Spleen (tissue), 11 donors: ENCODE measurements at regions not wholly inside any gene's neighbourhood (a gene's known extent, or its start where the extent isn't known, plus 50 kb on each side); places are given as distances from the start of the nearest gene placed in this dataset.

Source experiments
- DNase-seq: peaks from one replicate; pipeline ENCODE4 v3.0.0-alpha.2; 2020
- H3K27ac ChIP-seq, 8 donors: fragments of 200-600 bp; sonication (generic) in 7 of 8; 1 replicate in 4 of 8; 2 replicates in 4 of 8; pipeline versions ENCODE4 v1.5.0 to v1.8.0; 2016 to 2021; ENCODE audit warnings: inconsistent platforms in 4 of 8, mild to moderate bottlenecking in 4 of 8, moderate library complexity in 1 of 8
- H3K27me3 ChIP-seq, 7 donors: fragments of 200-600 bp; sonication (generic) in 6 of 7; replicated peaks in 1 of 7; 1 replicate in 4 of 7; 2 replicates in 3 of 7; pipeline versions ENCODE4 v1.5.0 to v1.8.0; 2016 to 2021; ENCODE audit warnings: inconsistent platforms in 3 of 7, mild to moderate bottlenecking in 1 of 7
- H3K36me3 ChIP-seq, 6 donors: fragments of 200-600 bp; sonication (generic) in 5 of 6; 1 replicate in 4 of 6; 2 replicates in 2 of 6; pipeline versions ENCODE4 v1.5.0 to v1.8.0; 2016 to 2021; ENCODE audit warnings: inconsistent platforms in 2 of 6
- H3K4me1 ChIP-seq, 6 donors: fragments of 200-600 bp; sonication (generic) in 5 of 6; 1 replicate in 3 of 6; 2 replicates in 3 of 6; pipeline versions ENCODE4 v1.5.0 to v1.8.0; 2016 to 2021; ENCODE audit warnings: inconsistent platforms in 3 of 6
- H3K4me3 ChIP-seq, 8 donors: fragments of 200-600 bp; sonication (generic) in 7 of 8; 1 replicate in 4 of 8; 2 replicates in 4 of 8; pipeline versions ENCODE4 v1.5.0 to v1.8.0; 2016 to 2021; ENCODE audit warnings: inconsistent platforms in 4 of 8, mild to moderate bottlenecking in 4 of 8, moderate library complexity in 2 of 8
- H3K9me3 ChIP-seq, 8 donors: fragments of 200-600 bp; sonication (generic) in 7 of 8; 1 replicate in 4 of 8; 2 replicates in 4 of 8; pipeline versions ENCODE4 v1.5.0 to v1.8.0; 2016 to 2021; ENCODE audit warnings: inconsistent platforms in 4 of 8
- CTCF ChIP-seq, 11 experiments: fragments of 200-600 bp in 7 of 11; fragments of 450-650 bp in 4 of 11; sonication (generic) in 4 of 11; IDR thresholded peaks in 8 of 11; conservative IDR thresholded peaks in 3 of 11; 1 replicate in 7 of 11; 2 replicates in 4 of 11; pipeline versions ENCODE4 v1.4.0 to v1.8.0; 2016 to 2021; ENCODE audit warnings: antibody characterized with exemption in 11 of 11, inconsistent platforms in 4 of 11, mild to moderate bottlenecking in 1 of 11
- POLR2A ChIP-seq, 3 donors: fragments of 450-650 bp; IDR thresholded peaks; one replicate each; pipeline ENCODE4 v1.5.1; 2017; ENCODE audit warnings: antibody characterized with exemption in 3 of 3, mild to moderate bottlenecking in 1 of 3
- POLR2AphosphoS5 ChIP-seq, 3 donors: sonication (generic); formaldehyde crosslinking; IDR thresholded peaks; one replicate each; pipeline ENCODE4 v1.5.1; 2017; ENCODE audit warnings: antibody characterized with exemption in 3 of 3
- WGBS, 5 donors: extraction: QIAGEN DNeasy Blood & Tissue Kit in 3 of 5; methylation state at CpG; one replicate each; pipeline versions ENCODE4 v1.1.5 to v1.1.7; 2013 to 2018; 5-methylcytosine and 5-hydroxymethylcytosine counted together
- intact Hi-C: fragments of 100-400 bp; cut with DNase I; formaldehyde crosslinking; loops from one replicate; pipeline ENCODE4 v1.15.0; 2023; ENCODE audit warnings: low total_unique reads
- donor health status: healthy with polysubstance abuse.
- donor health status: DM: no; HTN: no; CAD: no; lungs with moderate emphysema.
- donor health status: DM: no; HTN: no; CAD: no.
- donor health status: Bipolar disorder and iron deficiency.
- donor health status: healthy.
- donor health status: DM: no; HTN: no; CAD: no.
- donor health status: DM: yes; HTN: yes; CAD: no.

GRCh38 chr13:71054358-71054757 lies 812.6 kb downstream of the DACH1 start:
- WGBS, 5 donors: 20 to 33% (median 26%) methylated on average over 1 of the region's 1 CpG
- Histone ChIP-seq H3K4me3 (no peak overlapping the region), H3K27ac (no peak overlapping the region), H3K4me1 (no peaks in the 10 kb centered on the region), H3K9me3 (peaks cover 0 to 30% (median 21%) of the 10 kb centered on the region in 8 donors), H3K27me3 (no peaks in the 10 kb centered on the region), H3K36me3 (no peaks in the 10 kb centered on the region)
- no peak for DNase-seq
- TF ChIP-seq POLR2A (IDR thresholded peaks at IDR 0.05): no peak
- no peak for TF ChIP-seq POLR2AphosphoS5 (IDR thresholded peaks at IDR 0.05)
- TF ChIP-seq CTCF (IDR thresholded peaks at IDR 0.05 in 8 of 11, conservative IDR thresholded peaks at IDR 0.05 in 3 of 11): no peak
- intact Hi-C loops: no loop called here

GRCh38 chr13:71051573-71051972 lies 815.4 kb downstream of the DACH1 start:
- Histone ChIP-seq H3K27ac (no peak overlapping the region), H3K36me3 (no peaks in the 10 kb centered on the region), H3K27me3 (no peaks in the 10 kb centered on the region), H3K9me3 (peaks cover 0 to 27% (median 21%) of the 10 kb centered on the region in 8 donors), H3K4me3 (no peak overlapping the region), H3K4me1 (no peaks in the 10 kb centered on the region)
- no peak for DNase-seq
- TF ChIP-seq POLR2AphosphoS5 (IDR thresholded peaks at IDR 0.05) (no peak), CTCF (IDR thresholded peaks at IDR 0.05 in 8 of 11, conservative IDR thresholded peaks at IDR 0.05 in 3 of 11) (no peak), POLR2A (IDR thresholded peaks at IDR 0.05) (no peak)
- intact Hi-C loops: no loop called here
- 87 to 98% (median 93%) methylated on average over 2 of the region's 2 CpGs for WGBS, 5 donors

- DNase-seq: no peak
- Histone ChIP-seq H3K9me3 (no peaks in the 10 kb centered on the region), H3K27me3 (no peaks in the 10 kb centered on the region), H3K27ac (no peak overlapping the region), H3K4me3 (no peak overlapping the region), H3K36me3 (no peaks in the 10 kb centered on the region), H3K4me1 (no peaks in the 10 kb centered on the region)
- WGBS, 5 donors: 17 to 76% (median 45%) methylated on average over 2 of the region's 2 CpGs
- intact Hi-C loops: no loop called here
- TF ChIP-seq POLR2A (IDR thresholded peaks at IDR 0.05): no peak
- TF ChIP-seq POLR2AphosphoS5 (IDR thresholded peaks at IDR 0.05): no peak
- TF ChIP-seq CTCF (IDR thresholded peaks at IDR 0.05 in 8 of 11, conservative IDR thresholded peaks at IDR 0.05 in 3 of 11): no peak
Measured at GRCh38 chr13:71046360-71047079, 820.5 kb downstream of the DACH1 start.

GRCh38 chr13:71045101-71045500 lies 821.9 kb downstream of the DACH1 start:
- Histone ChIP-seq H3K36me3 (no peaks in the 10 kb centered on the region), H3K4me1 (no peaks in the 10 kb centered on the region), H3K27me3 (no peaks in the 10 kb centered on the region), H3K4me3 (no peak overlapping the region), H3K9me3 (no peaks in the 10 kb centered on the region), H3K27ac (no peak overlapping the region)
- TF ChIP-seq POLR2AphosphoS5 (IDR thresholded peaks at IDR 0.05) (no peak), CTCF (IDR thresholded peaks at IDR 0.05 in 8 of 11, conservative IDR thresholded peaks at IDR 0.05 in 3 of 11) (no peak), POLR2A (IDR thresholded peaks at IDR 0.05) (no peak)
- intact Hi-C loops: no loop called here
- no peak for DNase-seq
